A673 (cell line): ENCODE measurements at regions not wholly inside any gene's neighbourhood (a gene's known extent, or its start where the extent isn't known, plus 50 kb on each side); places are given as distances from the start of the nearest gene placed in this dataset.

ENCODE experiments used
- BruUV-seq: library from RNA; stranded (reverse); fragments of 400-500 nt; replicated peaks from 2 replicates; lab custom pipeline; 2021; lab: Mats Ljungman, UMichigan
- CTCF ChIA-PET: fragments of 300-600 bp; sonication (Branson Sonifier 250); formaldehyde crosslinking; loops from one replicate; lab custom pipeline; 2022; ENCODE audit warnings: antibody characterized with exemption; lab: Charles Lee
- POLR2A ChIA-PET: fragments of 300-600 bp; sonication (Branson Sonifier 250); formaldehyde crosslinking; loops from one replicate; lab custom pipeline; 2022; ENCODE audit warnings: antibody characterized with exemption; ENCODE audit not compliant: low non-redundant PET; lab: Charles Lee
- DNase-seq: peaks from one replicate; pipeline ENCODE4 v3.0.0-alpha.2; 2015; ENCODE audit warnings: low spot score
- H3K27ac ChIP-seq: fragments of 200-600 bp; sonication (generic); 2 replicates; pipeline ENCODE4 v1.5.1; 2016; ENCODE audit warnings: mixed run types, low read depth, mild to moderate bottlenecking, mixed read lengths, antibody characterized with exemption, low read length; ENCODE audit not compliant: poor library complexity, severe bottlenecking
- H3K27me3 ChIP-seq: fragments of 200-600 bp; sonication (generic); replicated peaks from 2 replicates; pipeline ENCODE4 v1.6.1; 2017; ENCODE audit warnings: mixed run types, low read depth, mild to moderate bottlenecking, mixed read lengths, antibody characterized with exemption, low read length; ENCODE audit not compliant: insufficient read depth, poor library complexity
- H3K36me3 ChIP-seq: fragments of 200-600 bp; sonication (generic); 2 replicates; pipeline ENCODE4 v1.6.1; 2016; ENCODE audit warnings: mixed run types, mild to moderate bottlenecking, mixed read lengths, antibody characterized with exemption, low read length; ENCODE audit not compliant: insufficient read depth, poor library complexity, severe bottlenecking
- H3K4me1 ChIP-seq: fragments of 200-600 bp; sonication (generic); 2 replicates; pipeline ENCODE4 v1.6.1; 2017; ENCODE audit warnings: mixed run types, mild to moderate bottlenecking, mixed read lengths, antibody characterized with exemption, low read length; ENCODE audit not compliant: insufficient read depth, poor library complexity, severe bottlenecking
- H3K4me3 ChIP-seq: fragments of 200-600 bp; sonication (generic); 2 replicates; pipeline ENCODE4 v1.5.1; 2016; ENCODE audit warnings: low read depth, mixed run types, mild to moderate bottlenecking, mixed read lengths, low read length; ENCODE audit not compliant: poor library complexity, severe bottlenecking
- H3K9me3 ChIP-seq: fragments of 200-600 bp; sonication (generic); 2 replicates; pipeline ENCODE4 v1.6.1; 2016; ENCODE audit warnings: mixed run types, low read depth, mild to moderate bottlenecking, mixed read lengths, antibody characterized with exemption, low read length; ENCODE audit not compliant: poor library complexity, severe bottlenecking
- CTCF ChIP-seq: fragments of 300-800, 200-600 bp; sonication (generic); conservative IDR thresholded peaks from 2 replicates; pipeline ENCODE4 v1.5.1; 2017; ENCODE audit warnings: low read depth, mild to moderate bottlenecking, antibody characterized with exemption, low read length, moderate library complexity, mixed read lengths
- EZH2 ChIP-seq: fragments of 200-600 bp; sonication (generic); IDR thresholded peaks from 2 replicates; pipeline ENCODE4 v1.6.1; 2017; ENCODE audit warnings: borderline replicate concordance, low read depth, mild to moderate bottlenecking, mixed read lengths, antibody characterized with exemption, low read length; ENCODE audit not compliant: poor library complexity, severe bottlenecking
- intact Hi-C: fragments of 100-400 bp; cut with micrococcal nuclease; formaldehyde crosslinking; loops from one replicate; pipeline ENCODE4 v1.10.0; 2022; ENCODE audit not compliant: unreplicated experiment

- ChIA-PET POLR2A (no interaction called here), CTCF (no interaction called here)
- BruUV-seq, result no TSS peak
- Histone ChIP-seq H3K4me3 (no peak overlapping the region), H3K9me3 (no peaks in the 10 kb centered on the region), H3K36me3 (no peaks in the 10 kb centered on the region), H3K27ac (no peak overlapping the region), H3K27me3 (no peaks in the 10 kb centered on the region), H3K4me1 (no peaks in the 10 kb centered on the region)
- TF ChIP-seq CTCF (no peak), EZH2 (no peak)
- DNase-seq, result no peak
- intact Hi-C loops, result no loop called here
These were observed 339.4 kb upstream of the KIAA1217 start for GRCh38 chr10:23869548-23869947.

- DNase-seq, result no peak
- Histone ChIP-seq H3K36me3 (no peaks in the 10 kb centered on the region), H3K4me1 (no peaks in the 10 kb centered on the region), H3K27ac (no peak overlapping the region), H3K27me3 (no peaks in the 10 kb centered on the region), H3K9me3 (no peaks in the 10 kb centered on the region), H3K4me3 (no peak overlapping the region)
- intact Hi-C loops, result no loop called here
- CTCF ChIA-PET, result no interaction called here
- TF ChIP-seq CTCF, result no peak
- TF ChIP-seq EZH2, result no peak
- POLR2A ChIA-PET, result no interaction called here
- BruUV-seq, result no TSS peak
These were observed 338.9 kb upstream of the KIAA1217 start for GRCh38 chr10:23869996-23870395.

- TF ChIP-seq CTCF, result no peak
- no peak for TF ChIP-seq EZH2
- no TSS peak for BruUV-seq
- Histone ChIP-seq H3K27ac (no peak overlapping the region), H3K36me3 (no peaks in the 10 kb centered on the region), H3K9me3 (no peaks in the 10 kb centered on the region), H3K4me3 (no peak overlapping the region), H3K27me3 (no peaks in the 10 kb centered on the region), H3K4me1 (no peaks in the 10 kb centered on the region)
- intact Hi-C loops, result no loop called here
- CTCF ChIA-PET, result no interaction called here
- DNase-seq, result no peak
- POLR2A ChIA-PET, result no interaction called here
These were observed 338.0 kb upstream of the KIAA1217 start for GRCh38 chr10:23870651-23871610.
